ENCODE measurements at regions not wholly inside any gene's neighbourhood (a gene's known extent, or its start where the extent isn't known, plus 50 kb on each side); places are given as distances from the start of the nearest gene placed in this dataset.

DNA sequence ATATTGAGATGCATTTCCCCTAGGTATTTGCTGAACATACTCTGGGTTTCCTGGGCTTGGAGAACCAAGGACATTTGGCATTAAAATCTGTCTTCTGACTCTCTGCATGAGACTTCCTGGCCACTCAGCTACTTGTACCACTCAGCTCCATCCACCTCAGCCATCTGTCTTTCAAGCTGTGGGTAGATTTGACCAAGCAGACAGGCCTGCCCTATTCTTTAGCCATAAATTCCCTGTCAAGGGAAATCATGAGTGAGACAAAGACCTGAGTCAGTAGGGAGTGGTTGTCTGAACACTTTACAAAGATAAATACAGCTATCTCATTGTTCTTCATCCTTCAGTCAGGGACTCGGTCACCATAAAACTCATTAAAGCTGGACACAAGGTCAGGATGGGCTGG, 399.1 kb downstream of the GPAM start:
- TF ChIP-seq CEBPB (IDR thresholded peaks at IDR 0.05; ENCODE audit: low read depth, low read length) (no peak), HDAC6 (IDR thresholded peaks at IDR 0.05; ENCODE audit: low read depth, low read length) (no peak), RNF2 (IDR thresholded peaks at IDR 0.05; ENCODE audit: borderline replicate concordance, low read depth, low read length, missing control alignments, poor library complexity, severe bottlenecking) (no peak), POLR2A (IDR thresholded peaks at IDR 0.05; ENCODE audit: control extremely low read depth in 1 of 2, low read depth in 2 of 2, low read length in 2 of 2) (no peak), TCF12 (IDR thresholded peaks at IDR 0.05; ENCODE audit: low read depth, low read length) (no peak), SIRT6 (IDR thresholded peaks at IDR 0.05; ENCODE audit: low read length) (no peak), CHD2 (IDR thresholded peaks at IDR 0.05; ENCODE audit: low read length) (no peak), CBX8 (IDR thresholded peaks at IDR 0.05; ENCODE audit: borderline replicate concordance, low read depth, low read length) (no peak), GTF2F1 (IDR thresholded peaks at IDR 0.05; ENCODE audit: borderline replicate concordance, low read depth, low read length) (no peak), CBX5 (IDR thresholded peaks at IDR 0.05; ENCODE audit: low read depth, low read length) (no peak)
- TF ChIP-seq, protein P1, sequence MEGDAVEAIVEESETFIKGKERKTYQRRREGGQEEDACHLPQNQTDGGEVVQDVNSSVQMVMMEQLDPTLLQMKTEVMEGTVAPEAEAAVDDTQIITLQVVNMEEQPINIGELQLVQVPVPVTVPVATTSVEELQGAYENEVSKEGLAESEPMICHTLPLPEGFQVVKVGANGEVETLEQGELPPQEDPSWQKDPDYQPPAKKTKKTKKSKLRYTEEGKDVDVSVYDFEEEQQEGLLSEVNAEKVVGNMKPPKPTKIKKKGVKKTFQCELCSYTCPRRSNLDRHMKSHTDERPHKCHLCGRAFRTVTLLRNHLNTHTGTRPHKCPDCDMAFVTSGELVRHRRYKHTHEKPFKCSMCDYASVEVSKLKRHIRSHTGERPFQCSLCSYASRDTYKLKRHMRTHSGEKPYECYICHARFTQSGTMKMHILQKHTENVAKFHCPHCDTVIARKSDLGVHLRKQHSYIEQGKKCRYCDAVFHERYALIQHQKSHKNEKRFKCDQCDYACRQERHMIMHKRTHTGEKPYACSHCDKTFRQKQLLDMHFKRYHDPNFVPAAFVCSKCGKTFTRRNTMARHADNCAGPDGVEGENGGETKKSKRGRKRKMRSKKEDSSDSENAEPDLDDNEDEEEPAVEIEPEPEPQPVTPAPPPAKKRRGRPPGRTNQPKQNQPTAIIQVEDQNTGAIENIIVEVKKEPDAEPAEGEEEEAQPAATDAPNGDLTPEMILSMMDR (IDR thresholded peaks at IDR 0.05; ENCODE audit: control extremely low read depth in 1 of 3, insufficient read depth in 1 of 3, low read depth in 1 of 3, low read length in 3 of 3): no peak
- TF ChIP-seq, protein P2, sequence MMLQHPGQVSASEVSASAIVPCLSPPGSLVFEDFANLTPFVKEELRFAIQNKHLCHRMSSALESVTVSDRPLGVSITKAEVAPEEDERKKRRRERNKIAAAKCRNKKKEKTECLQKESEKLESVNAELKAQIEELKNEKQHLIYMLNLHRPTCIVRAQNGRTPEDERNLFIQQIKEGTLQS (IDR thresholded peaks at IDR 0.05; ENCODE audit: insufficient read depth, low read depth, low read length): no peak
- TF ChIP-seq, protein P3, sequence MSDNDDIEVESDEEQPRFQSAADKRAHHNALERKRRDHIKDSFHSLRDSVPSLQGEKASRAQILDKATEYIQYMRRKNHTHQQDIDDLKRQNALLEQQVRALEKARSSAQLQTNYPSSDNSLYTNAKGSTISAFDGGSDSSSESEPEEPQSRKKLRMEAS (IDR thresholded peaks at IDR 0.05): no peak

Measured in H1 (cell line).